Osteocyte (in vitro differentiated cells): ENCODE measurements at regions not wholly inside any gene's neighbourhood (a gene's known extent, or its start where the extent isn't known, plus 50 kb on each side); places are given as distances from the start of the nearest gene placed in this dataset.

Experiments
- DNase-seq: peaks from one replicate; pipeline ENCODE4 v3.0.0; 2021; ENCODE audit warnings: mixed read lengths; ENCODE audit not compliant: unreplicated experiment; ENCODE audit errors: extremely low spot score
- H3K27ac Mint-ChIP-seq: one replicate; pipeline ENCODE4 v1.8.0; 2021; ENCODE audit warnings: mild to moderate bottlenecking, mixed read lengths; ENCODE audit not compliant: unreplicated experiment
- H3K27me3 Mint-ChIP-seq: one replicate; pipeline ENCODE4 v1.8.0; 2021; ENCODE audit warnings: mixed read lengths; ENCODE audit not compliant: unreplicated experiment
- H3K36me3 Mint-ChIP-seq: one replicate; pipeline ENCODE4 v1.8.0; 2021; ENCODE audit warnings: mixed read lengths; ENCODE audit not compliant: unreplicated experiment
- H3K4me1 Mint-ChIP-seq: one replicate; pipeline ENCODE4 v1.8.0; 2021; ENCODE audit warnings: mixed read lengths; ENCODE audit not compliant: unreplicated experiment
- H3K4me3 Mint-ChIP-seq: one replicate; pipeline ENCODE4 v1.8.0; 2021; ENCODE audit warnings: mild to moderate bottlenecking, moderate library complexity, mixed read lengths; ENCODE audit not compliant: unreplicated experiment
- H3K9me3 Mint-ChIP-seq: one replicate; pipeline ENCODE4 v1.8.0; 2021; ENCODE audit warnings: mixed read lengths; ENCODE audit not compliant: unreplicated experiment
- TF ChIP-seq, protein P1 (sequence below): fragments of 200-600 bp; sonication (generic); IDR thresholded peaks from 2 replicates; pipeline ENCODE4 v1.5.0; 2021; ENCODE audit warnings: antibody characterized with exemption, mild to moderate bottlenecking, moderate library complexity

DNA sequence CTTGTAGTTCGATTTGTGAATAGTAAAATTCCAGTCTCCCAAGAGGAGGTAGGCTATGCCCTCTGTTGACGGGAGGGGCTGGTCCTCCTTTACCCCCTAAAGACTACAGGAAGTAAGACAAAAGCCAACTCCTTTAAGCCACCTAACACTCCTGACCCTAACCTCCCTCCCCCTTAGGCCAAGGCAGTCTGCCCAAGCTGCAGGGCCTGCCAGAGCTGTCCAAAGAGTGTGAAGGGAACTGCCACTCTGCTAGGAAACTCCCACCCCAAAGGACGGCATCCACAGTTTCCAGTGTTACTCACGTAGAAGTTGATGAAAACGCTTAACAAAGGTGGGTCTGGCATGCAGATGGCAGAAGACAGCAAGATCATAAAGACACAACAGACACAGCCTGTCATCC lies 803.2 kb downstream of the PLA2G4A start:
- Mint-ChIP-seq H3K4me3 (no peak overlapping the region), H3K9me3 (peaks cover 16% of the 10 kb centered on the region), H3K27me3 (no peaks in the 10 kb centered on the region), H3K27ac (no peak overlapping the region), H3K4me1 (peaks cover 2% of the 10 kb centered on the region), H3K36me3 (no peaks in the 10 kb centered on the region)
- TF ChIP-seq, protein P1, sequence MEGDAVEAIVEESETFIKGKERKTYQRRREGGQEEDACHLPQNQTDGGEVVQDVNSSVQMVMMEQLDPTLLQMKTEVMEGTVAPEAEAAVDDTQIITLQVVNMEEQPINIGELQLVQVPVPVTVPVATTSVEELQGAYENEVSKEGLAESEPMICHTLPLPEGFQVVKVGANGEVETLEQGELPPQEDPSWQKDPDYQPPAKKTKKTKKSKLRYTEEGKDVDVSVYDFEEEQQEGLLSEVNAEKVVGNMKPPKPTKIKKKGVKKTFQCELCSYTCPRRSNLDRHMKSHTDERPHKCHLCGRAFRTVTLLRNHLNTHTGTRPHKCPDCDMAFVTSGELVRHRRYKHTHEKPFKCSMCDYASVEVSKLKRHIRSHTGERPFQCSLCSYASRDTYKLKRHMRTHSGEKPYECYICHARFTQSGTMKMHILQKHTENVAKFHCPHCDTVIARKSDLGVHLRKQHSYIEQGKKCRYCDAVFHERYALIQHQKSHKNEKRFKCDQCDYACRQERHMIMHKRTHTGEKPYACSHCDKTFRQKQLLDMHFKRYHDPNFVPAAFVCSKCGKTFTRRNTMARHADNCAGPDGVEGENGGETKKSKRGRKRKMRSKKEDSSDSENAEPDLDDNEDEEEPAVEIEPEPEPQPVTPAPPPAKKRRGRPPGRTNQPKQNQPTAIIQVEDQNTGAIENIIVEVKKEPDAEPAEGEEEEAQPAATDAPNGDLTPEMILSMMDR = no peak
- no peak for DNase-seq

DNA sequence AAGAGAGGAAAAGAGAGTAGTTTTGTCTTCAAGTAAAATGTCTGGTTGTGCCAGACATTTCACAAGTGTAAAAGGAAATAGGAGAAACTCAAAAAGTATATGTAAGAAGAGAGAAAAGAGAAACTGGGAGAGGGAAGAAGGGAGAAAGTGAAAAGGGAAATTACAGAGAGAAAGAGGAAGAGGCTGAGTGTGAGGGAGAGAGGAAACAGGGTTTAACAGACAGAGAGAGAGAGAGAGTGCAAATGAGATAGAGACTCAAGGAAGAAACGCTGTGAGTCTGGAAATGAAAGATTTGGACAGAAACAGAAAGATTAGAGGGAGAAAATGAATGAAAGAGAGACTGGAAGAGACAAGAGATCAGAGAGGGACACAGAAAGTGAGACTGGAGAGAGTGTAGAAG lies 806.2 kb downstream of the PLA2G4A start:
- TF ChIP-seq, protein P1 = no peak
- H3K4me1 Mint-ChIP-seq = peaks cover 2% of the 10 kb centered on the region
- no peaks in the 10 kb centered on the region for H3K36me3 Mint-ChIP-seq
- peaks cover 25% of the 10 kb centered on the region for H3K9me3 Mint-ChIP-seq
- DNase-seq = no peak
- no peak overlapping the region for H3K4me3 Mint-ChIP-seq
- H3K27me3 Mint-ChIP-seq = no peaks in the 10 kb centered on the region
- no peak overlapping the region for H3K27ac Mint-ChIP-seq

DNA sequence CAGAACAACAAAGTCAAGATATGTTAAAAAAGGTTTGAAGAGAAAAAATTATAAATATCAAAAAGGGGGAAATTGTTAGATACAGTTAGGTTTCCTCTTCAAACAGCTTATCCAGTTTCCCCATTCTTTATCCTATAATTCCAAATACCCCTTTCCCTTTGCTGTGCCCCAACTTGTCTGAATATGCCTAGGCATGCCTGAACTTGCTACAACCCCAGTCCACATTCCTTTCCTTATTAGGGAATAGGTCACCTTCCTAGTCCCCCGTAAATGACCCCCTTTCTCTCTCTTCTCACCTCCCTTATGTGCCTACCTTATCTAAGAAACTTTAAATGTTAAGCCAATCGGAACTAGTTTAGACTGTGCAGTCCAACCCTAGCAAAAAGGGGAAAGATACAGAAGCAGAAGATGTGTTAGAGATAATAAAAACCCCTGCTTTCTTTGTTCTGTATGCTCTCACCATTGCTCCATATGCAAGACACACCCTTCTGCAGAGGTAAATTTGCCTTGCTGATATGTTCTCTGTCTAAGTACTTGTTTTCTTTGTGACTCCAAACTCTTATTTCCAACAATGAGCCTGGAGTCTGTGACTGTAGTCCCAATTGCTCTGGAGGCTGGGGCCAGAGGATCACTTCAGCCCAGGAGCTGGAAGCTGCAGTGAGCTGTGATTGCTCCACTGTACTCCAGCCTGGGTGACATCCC lies 810.1 kb downstream of the PLA2G4A start:
- Mint-ChIP-seq H3K27ac (no peak overlapping the region), H3K36me3 (no peaks in the 10 kb centered on the region), H3K4me1 (peaks cover 2% of the 10 kb centered on the region), H3K4me3 (no peak overlapping the region), H3K27me3 (no peaks in the 10 kb centered on the region), H3K9me3 (peaks cover 11% of the 10 kb centered on the region)
- no peak for DNase-seq
- TF ChIP-seq, protein P1 = no peak

DNA sequence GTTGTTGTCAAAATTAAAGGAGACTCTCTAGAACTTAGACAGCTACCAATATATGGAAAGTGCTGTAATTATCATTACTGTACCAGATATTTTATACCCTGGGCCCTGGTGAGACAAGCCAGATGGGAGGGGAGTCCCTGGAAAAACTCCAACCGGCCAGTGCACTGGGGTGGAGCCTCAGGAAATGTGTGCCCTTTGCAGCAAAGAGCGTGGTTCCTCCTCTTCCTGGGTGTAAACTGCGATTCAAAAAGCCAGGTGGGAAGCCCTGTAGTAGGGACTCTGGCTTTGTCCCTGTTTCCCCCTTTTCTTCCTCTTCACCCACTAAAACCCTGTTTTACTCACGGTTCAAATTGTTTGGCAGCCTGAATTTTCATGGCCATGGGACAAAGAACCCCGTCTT lies 812.3 kb downstream of the PLA2G4A start:
- TF ChIP-seq, protein P1 = no peak
- no peak overlapping the region for H3K27ac Mint-ChIP-seq
- peaks cover 11% of the 10 kb centered on the region for H3K9me3 Mint-ChIP-seq
- H3K27me3 Mint-ChIP-seq = no peaks in the 10 kb centered on the region
- H3K36me3 Mint-ChIP-seq = no peaks in the 10 kb centered on the region
- no peak for DNase-seq
- no peaks in the 10 kb centered on the region for H3K4me1 Mint-ChIP-seq
- no peak overlapping the region for H3K4me3 Mint-ChIP-seq

DNA sequence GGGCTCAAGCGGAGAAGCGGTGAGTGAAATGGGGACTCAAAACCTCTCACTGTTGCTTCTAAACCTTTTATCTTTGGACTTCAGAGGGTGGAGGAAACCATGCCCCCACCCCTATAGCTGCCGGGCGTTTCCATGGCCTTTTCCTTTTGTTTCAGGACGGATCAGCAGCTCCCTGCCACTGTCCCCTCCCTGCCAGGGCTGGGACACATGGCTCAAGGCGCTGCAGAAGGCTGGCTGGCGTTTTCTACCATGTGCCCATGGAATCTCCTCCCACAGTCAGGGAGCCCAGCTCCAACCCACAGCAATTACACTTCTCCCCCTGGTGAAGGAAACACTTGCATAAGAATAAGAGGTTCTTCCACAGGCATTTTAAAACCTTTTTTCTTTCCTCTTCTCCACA lies 812.7 kb downstream of the PLA2G4A start:
- Mint-ChIP-seq H3K4me1 (no peaks in the 10 kb centered on the region), H3K27me3 (no peaks in the 10 kb centered on the region), H3K9me3 (peaks cover 11% of the 10 kb centered on the region), H3K27ac (no peak overlapping the region), H3K4me3 (no peak overlapping the region), H3K36me3 (no peaks in the 10 kb centered on the region)
- TF ChIP-seq, protein P1 = no peak
- DNase-seq = no peak
